GM19193 (cell line): ENCODE measurements at regions not wholly inside any gene's neighbourhood (a gene's known extent, or its start where the extent isn't known, plus 50 kb on each side); places are given as distances from the start of the nearest gene placed in this dataset.

ENCODE experiments used
- POLR2A ChIP-seq: IDR thresholded peaks from 4 replicates; pipeline ENCODE4 v1.6.1; 2011; ENCODE audit not compliant: insufficient read depth, insufficient read length; ENCODE audit errors: extremely low read depth

- no peak for TF ChIP-seq POLR2A
Measured at GRCh38 chr10:78109210-78109609, 75.5 kb downstream of the RPS24 start.

GRCh38 chr10:78115135-78115853, 81.6 kb downstream of the RPS24 start:
- TF ChIP-seq POLR2A: no peak

GRCh38 chr10:78116361-78116760, 82.7 kb downstream of the RPS24 start:
- TF ChIP-seq POLR2A: no peak

- TF ChIP-seq POLR2A: no peak
Measured at GRCh38 chr10:78118591-78118990, 84.9 kb downstream of the RPS24 start.

DNA sequence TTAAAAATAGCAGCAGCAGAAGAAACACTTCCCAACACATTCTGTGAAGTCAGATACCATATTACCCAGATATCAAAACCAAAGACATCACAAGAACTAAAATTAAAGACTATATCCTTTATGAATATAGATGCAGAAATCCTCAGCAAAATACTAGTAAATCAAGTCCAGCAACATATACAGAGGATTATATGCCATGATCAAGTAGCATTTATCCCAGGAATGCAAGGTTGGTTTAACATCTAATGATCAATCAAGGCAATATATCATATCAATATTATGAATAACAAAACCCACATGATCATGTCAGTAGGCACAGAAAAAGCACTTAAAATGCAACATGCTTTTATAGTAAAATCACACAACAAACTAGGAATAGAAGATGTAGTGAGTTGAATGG, 88.1 kb downstream of the RPS24 start:
- no peak for TF ChIP-seq POLR2A

- TF ChIP-seq POLR2A: no peak
Measured at GRCh38 chr10:78124167-78124566, 90.5 kb downstream of the RPS24 start.

- no peak for TF ChIP-seq POLR2A
Measured at GRCh38 chr10:78129211-78129610, 95.5 kb downstream of the RPS24 start.

DNA sequence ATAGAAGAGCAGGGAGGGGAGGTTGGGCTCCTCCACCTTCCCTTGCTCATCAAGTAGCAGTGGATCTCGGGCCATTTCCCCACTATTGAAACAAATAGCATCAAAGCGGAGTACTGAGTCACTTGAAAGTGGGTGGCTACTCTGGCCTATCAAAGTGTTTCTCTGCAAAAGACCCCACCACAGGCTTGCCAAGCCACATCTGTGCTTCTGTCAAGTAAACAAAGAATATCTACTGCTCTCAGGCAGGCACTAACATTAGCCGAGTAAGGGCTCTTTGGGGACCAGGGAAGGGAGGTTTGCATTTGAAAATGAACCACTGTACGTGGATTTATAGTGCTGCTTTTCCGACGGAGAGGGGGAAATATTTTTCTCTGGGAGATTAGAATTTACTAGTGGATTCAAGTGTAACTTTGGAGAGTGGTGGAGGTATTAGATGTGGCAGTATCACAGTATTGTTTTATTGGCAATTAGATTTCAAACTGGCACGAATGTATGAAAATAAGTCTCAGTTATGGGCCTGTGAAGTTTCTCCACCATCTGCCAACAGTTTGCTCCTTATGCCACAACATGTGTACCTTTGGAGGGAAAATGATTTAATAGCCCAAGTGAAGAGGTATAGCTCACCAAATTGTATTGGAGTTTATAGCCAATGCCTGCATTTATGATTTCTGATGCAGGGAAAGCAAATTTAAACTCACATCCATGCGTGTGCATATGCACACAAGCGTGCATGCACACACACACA, 97.5 kb downstream of the RPS24 start:
- no peak for TF ChIP-seq POLR2A

GRCh38 chr10:78134773-78135306, 101.2 kb downstream of the RPS24 start:
- no peak for TF ChIP-seq POLR2A

DNA sequence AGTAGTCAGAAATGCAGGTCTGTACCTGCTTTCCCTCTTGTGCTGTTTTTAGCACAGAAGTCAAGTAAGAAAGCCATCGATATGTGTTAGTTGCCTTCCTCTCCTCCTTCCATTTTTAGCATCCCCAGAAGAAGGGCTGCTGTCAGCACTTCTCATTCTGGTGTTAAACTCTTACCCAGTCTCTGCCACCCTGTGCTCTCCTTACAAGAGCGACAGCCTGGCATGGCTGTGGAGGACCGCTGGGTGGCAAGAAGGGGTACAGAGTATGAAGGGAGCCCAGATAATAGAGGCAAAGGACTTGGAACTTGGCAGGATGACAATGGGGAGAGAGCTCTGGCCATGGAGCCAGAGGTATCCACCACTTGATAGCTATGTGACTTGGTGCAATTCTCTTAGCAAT, 103.5 kb downstream of the RPS24 start:
- TF ChIP-seq POLR2A: no peak

DNA sequence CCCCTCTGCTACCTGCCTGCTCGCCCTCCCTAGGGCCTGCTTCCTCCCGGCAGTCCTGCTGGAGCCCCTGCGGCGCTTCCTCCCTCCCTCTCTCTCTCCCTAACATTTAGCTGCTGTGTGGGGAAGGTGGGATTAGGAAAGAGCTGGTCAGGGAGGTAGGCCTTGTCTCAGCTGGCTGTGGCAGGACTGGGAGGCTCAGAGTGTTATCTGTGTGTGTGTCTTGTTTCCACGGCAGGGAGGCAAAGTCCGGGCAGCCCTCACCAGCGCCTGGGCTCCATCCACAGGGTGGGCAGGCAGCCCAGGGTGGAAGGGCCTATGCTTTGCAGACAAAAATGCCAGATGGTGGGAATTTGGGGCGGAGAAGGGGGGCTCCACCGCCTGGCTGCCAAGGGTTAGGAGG, 105.7 kb downstream of the RPS24 start:
- no peak for TF ChIP-seq POLR2A

- no peak for TF ChIP-seq POLR2A
Measured at GRCh38 chr10:78140066-78140630, 106.5 kb downstream of the RPS24 start.

DNA sequence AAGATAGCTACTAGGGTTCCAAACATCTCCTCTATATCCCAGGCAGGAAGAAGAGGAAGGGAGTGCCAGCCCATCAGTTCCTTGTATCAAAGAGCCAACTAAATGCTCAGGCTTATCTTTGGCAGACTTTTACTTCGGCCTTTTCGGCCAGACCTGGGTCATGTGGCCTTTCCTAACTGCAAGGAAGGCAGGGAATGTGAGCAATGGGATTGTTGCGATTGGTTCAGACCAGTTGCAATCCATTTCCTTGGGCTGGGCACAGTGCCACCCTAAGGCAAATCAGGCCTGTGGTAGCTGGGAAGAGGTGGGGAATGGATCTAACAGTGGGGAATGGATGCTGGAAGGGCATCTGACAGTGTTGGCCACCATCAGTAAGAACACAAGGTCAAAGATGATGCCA, 109.9 kb downstream of the RPS24 start:
- TF ChIP-seq POLR2A: no peak

- no peak for TF ChIP-seq POLR2A
Measured at GRCh38 chr10:78146200-78146599, 112.5 kb downstream of the RPS24 start.

DNA sequence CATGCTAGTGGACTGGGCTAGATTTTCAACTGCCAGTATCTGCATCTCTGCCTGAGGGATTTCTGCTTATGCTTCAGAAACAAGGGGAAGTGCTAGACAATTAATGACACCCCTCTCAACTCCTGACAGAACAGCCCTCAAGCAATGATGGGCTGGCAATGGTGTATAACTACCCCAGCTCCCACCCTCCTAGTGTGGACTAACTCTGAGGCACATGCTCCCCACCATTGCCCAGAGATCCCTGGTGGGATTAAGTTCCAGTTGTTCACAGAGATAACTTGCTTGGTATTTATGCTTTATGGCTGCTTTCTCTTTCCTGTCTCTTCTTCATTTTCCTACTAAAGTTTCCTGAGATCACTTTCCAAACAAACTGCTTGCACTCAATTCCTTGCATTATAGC, 113.5 kb downstream of the RPS24 start:
- TF ChIP-seq POLR2A: no peak
